ELR (cell line): ENCODE measurements at regions not wholly inside any gene's neighbourhood (a gene's known extent, or its start where the extent isn't known, plus 50 kb on each side); places are given as distances from the start of the nearest gene placed in this dataset.

Experiments
- DNase-seq: peaks from one replicate; pipeline ENCODE4 v3.0.0-alpha.2; 2015; ENCODE audit warnings: low read depth

GRCh38 chr2:105652014-105652796, 92.5 kb upstream of the NCK2 start:
- DNase-seq = no peak

DNA sequence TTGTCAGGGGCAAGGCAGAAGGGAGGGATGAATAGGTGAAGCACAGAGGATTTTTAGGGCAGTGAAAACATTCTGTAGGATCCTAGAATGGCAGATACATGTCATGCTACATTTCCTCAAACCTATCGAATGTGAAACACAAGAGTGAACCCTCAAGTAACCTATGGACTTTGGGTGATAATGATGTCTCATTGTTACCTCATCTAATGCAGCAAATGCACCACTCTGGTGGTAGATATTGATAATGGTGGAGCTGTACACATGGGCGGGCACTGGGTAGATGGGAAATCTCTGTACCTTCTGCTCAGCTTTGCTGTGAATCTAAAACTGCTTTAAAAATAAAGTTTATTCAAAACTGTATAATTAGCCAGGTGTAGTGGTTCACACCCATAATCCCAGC, 95.2 kb upstream of the NCK2 start:
- no peak for DNase-seq

- no peak for DNase-seq
Observed at GRCh38 chr2:105647731-105648130, 97.0 kb upstream of the NCK2 start.

DNA sequence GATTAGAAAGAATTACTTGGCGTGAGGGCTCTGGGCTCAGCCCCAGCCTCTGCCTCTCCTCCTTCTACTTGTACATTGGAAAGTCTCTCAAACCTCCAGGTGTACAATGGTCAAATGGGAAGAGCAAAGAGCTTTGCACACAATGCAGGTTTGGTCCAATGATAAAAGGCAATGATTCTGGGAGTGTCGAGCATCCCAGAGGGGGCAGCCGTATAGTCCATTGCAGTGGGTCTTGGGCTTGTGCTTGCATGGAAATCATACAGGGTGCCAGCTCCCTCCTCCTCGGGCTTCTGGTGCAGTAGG, 98.0 kb upstream of the NCK2 start:
- no peak for DNase-seq

- DNase-seq = no peak
Observed at GRCh38 chr2:105645938-105646773, 98.6 kb upstream of the NCK2 start.

GRCh38 chr2:105645031-105645937, 99.4 kb upstream of the NCK2 start:
- no peak for DNase-seq

- peak; percentile 10 for DNase-seq
Observed at GRCh38 chr2:105644174-105644980, 100.3 kb upstream of the NCK2 start.

DNA sequence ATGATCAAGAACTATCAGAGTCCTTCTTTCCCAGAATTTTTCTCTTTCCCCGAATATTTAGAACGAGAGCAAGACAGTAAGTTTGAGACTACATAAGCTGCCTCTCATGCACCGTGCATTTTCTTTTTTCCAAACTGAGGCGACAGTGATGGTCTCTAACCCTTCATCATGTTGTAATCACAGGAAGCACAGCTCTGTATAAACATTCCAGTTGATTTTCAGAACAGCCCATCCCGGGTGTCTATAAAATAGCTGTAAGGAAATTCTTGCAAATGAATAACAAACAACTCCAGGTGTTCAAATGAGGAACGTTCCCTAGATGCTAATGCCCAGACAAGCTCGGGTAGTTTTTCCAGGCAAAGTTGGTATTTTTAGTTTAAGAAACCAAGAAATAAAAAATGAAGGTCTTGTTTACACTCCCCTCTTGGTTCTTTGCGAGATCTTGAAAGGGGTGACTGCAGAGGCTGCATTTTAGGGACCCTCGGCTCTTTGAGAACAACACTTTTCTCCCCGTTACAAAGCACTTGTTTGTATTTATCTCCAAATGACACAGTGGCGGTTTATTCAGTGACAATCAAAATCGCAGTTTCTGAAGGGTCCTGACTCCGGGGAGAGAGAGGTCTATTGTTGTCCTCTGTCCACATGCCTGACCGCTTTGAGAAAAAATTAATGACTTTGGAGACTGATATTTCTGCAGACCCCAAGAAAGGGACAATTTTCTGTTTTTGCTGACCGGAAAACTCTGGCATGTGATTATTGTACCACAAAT, 101.1 kb upstream of the NCK2 start:
- DNase-seq = no peak

GRCh38 chr2:105641389-105641811, 103.3 kb upstream of the NCK2 start:
- DNase-seq = no peak

DNA sequence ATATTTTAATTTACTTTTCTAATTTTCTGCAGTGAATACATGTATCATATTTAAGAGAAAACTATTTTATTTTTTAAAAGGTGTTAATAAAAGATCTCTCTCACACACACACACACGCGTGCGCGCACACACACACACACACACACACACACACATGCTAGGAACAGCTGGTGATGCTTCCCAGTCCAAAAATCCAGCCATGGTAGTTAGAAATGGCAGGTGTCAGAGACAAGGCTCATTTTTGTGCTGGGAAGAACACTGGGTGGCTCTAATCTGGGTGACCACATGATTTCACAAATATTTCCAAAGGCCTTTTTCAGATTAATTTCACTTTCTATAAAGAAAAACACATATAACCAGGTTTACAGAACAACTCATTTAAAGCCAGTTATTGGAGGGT, 104.5 kb upstream of the NCK2 start:
- DNase-seq = no peak

GRCh38 chr2:105636109-105636740, 108.5 kb upstream of the NCK2 start:
- DNase-seq = no peak

GRCh38 chr2:105635564-105635963, 109.1 kb upstream of the NCK2 start:
- no peak for DNase-seq

DNA sequence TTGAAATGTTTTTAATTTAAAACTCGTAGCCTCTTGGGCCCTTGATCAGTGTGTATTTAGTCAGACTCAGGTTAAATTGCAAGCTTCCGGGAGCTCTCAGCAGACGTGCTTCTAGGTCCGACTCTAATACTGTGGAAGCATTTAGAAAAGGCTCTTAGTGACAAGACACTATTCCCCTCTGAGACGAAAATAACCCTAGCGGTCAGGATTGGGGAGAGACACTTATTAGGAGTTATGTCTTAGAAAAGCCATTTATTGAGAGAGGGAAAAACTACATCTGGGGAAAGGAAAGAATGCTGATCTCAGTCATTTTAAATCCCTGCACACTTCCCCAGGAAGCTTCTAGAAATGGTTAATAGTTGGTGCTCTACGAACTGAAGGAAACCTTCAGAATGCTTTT, 110.5 kb upstream of the NCK2 start:
- no peak for DNase-seq

- DNase-seq = no peak
Observed at GRCh38 chr2:105631922-105632321, 112.8 kb upstream of the NCK2 start.

- DNase-seq = no peak
Observed at GRCh38 chr2:105631011-105631410, 113.7 kb upstream of the NCK2 start.

DNA sequence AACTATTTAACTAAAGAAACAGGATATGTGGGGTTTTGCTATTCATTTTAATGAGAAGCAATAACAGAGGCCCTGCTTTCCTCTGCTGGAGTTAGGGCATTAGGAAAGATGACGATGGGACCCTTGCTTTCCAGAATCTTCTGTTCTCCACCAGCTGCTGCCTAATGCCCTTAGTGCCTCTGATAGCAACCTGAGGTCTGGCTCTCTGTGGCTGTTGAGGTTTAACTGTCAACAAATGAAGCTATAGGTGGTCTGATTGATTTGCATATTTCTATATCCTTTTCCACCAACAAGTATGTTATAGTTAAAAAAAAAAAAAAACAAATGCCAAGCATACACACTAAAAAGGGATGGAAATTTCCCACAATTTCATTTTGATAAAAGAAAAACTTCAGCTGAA, 115.1 kb upstream of the NCK2 start:
- DNase-seq = no peak

DNA sequence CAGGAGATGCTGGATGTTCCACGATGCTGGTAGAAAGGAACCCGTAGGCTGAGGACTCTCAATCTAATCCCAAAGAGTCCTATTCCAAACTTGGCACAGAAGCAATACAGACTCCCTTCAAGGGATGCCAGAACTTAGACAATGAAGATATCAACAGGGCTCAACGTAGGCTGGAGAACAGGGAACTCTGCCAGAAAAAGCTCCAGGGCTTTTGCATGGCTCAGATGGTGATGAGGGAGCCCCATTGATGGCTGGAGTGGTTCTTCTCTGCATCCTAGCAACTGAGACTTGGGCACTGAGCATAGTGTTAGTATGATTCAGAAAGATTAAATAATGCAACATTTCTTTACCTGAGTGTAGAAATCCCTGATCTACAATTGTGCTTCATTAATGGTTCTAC, 117.2 kb upstream of the NCK2 start:
- DNase-seq = no peak

DNA sequence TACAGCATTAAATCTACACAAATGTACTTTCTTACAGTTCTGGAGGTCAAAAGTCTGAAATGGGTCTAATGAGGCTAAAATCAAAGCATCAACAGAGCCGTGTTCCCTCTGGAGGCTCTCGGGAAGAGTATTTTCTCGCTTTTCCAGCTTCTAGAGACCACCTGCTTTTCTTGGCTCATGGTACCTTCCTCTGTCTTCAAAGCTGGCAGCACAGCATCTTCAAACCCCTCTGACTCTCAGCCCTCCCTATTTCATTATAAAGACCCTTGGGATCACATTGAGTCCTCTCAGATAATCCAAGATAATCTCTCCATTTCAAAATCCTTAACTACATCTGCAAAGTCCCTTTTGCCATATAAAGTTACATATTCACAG, 117.8 kb upstream of the NCK2 start:
- no peak for DNase-seq

DNA sequence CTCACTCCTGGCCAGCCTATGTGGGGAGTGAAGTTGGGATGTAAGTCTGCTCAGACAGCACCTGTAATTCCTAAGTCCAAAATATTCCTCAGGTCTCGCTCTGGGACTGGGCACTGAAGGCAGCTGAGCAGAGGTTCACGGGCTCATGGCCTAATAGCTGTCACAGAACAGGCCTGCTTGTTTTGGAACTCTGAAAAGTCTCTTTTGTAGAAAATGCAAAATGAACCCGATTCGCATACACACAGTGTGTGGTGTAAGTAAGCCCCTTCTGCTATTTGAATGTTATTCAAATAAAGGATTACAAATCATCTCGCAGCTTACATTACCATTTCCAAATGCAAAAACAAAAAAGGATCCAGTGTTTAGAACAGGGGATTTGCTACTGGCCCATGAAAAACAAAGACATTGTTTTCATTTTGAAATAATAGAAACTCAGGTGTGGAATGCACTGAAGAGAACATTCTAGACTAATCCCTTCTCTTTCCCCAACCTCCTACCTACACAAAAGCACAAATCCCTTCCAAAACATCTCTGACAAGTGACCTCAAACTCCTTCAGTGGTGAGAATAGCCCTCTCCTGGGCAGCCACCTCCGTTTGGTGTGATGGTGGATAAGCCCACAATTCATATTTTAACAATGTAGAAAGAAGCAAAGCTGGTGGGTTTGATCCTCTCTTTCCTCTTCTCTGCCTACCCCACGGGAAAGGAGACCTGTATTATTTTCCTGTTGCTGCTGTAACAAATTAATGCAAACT, 118.3 kb upstream of the NCK2 start:
- DNase-seq = no peak

DNA sequence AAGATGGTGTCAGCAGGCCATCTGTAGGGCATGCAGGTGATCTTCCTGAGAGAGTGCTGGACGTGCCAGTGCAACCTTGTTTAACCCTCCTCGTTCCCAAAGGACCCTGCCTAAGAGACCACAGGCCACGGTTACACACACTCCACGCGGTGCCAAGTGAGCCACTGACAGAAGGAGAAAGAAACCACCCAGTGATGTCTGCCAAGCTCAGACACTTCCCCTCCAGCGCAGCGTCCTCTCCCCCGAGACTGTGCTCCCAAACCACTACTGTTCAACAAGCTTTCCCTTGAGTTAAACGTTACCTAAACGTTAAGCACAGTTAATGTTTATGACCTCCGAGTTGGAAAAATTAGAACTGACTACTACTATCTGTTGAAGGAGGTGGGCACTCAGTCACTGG, 119.1 kb upstream of the NCK2 start:
- no peak for DNase-seq
